ENCODE measurements at regions not wholly inside any gene's neighbourhood (a gene's known extent, or its start where the extent isn't known, plus 50 kb on each side); places are given as distances from the start of the nearest gene placed in this dataset.
"Not testable (repeated sequence)": the region's sequence is repeated elsewhere in the genome, so short reads cannot be mapped to it uniquely, and the experiment has no call there.

GRCh38 chr2:158867531-158868191 is 72.5 kb downstream of the DAPL1 start:
- TF ChIP-seq, protein P1, sequence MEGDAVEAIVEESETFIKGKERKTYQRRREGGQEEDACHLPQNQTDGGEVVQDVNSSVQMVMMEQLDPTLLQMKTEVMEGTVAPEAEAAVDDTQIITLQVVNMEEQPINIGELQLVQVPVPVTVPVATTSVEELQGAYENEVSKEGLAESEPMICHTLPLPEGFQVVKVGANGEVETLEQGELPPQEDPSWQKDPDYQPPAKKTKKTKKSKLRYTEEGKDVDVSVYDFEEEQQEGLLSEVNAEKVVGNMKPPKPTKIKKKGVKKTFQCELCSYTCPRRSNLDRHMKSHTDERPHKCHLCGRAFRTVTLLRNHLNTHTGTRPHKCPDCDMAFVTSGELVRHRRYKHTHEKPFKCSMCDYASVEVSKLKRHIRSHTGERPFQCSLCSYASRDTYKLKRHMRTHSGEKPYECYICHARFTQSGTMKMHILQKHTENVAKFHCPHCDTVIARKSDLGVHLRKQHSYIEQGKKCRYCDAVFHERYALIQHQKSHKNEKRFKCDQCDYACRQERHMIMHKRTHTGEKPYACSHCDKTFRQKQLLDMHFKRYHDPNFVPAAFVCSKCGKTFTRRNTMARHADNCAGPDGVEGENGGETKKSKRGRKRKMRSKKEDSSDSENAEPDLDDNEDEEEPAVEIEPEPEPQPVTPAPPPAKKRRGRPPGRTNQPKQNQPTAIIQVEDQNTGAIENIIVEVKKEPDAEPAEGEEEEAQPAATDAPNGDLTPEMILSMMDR (IDR thresholded peaks at IDR 0.05): not testable (repeated sequence)
- TF ChIP-seq EZH2 (IDR thresholded peaks at IDR 0.05; ENCODE audit: borderline replicate concordance, insufficient read depth, low read depth, low read length, poor library complexity, severe bottlenecking): not testable (repeated sequence)

Measured in B cell (primary cell).